ENCODE measurements at regions not wholly inside any gene's neighbourhood (a gene's known extent, or its start where the extent isn't known, plus 50 kb on each side); places are given as distances from the start of the nearest gene placed in this dataset.

- Histone ChIP-seq H3K9ac (ENCODE audit: low read depth in 1 of 2, low read length in 2 of 2) (no peak overlapping the region), H3K4me3 (ENCODE audit: low read depth in 1 of 2, low read length in 2 of 2) (no peak overlapping the region), H3K4me1 (ENCODE audit: control insufficient read depth in 1 of 2, insufficient read depth in 2 of 2, low read length in 2 of 2) (no peaks in the 10 kb centered on the region), H3K27me3 (ENCODE audit: control insufficient read depth in 1 of 2, insufficient read depth in 2 of 2, low read length in 2 of 2) (no peaks in the 10 kb centered on the region), H3K27ac (ENCODE audit: low read depth, low read length) (no peak overlapping the region), H3K36me3 (ENCODE audit: control insufficient read depth in 1 of 2, insufficient read depth in 2 of 2, low read length in 2 of 2) (no peaks in the 10 kb centered on the region), H3K9me3 (ENCODE audit: control insufficient read depth in 1 of 2, low read length in 2 of 2) (no peaks in the 10 kb centered on the region)
Measured at GRCh38 chr2:5970347-5970746, 278.2 kb downstream of the SOX11 start.

GRCh38 chr2:5974477-5974876 lies 282.3 kb downstream of the SOX11 start:
- Histone ChIP-seq H3K9me3 (ENCODE audit: control insufficient read depth in 1 of 2, low read length in 2 of 2) (no peaks in the 10 kb centered on the region), H3K27ac (ENCODE audit: low read depth, low read length) (no peak overlapping the region), H3K9ac (ENCODE audit: low read depth in 1 of 2, low read length in 2 of 2) (no peak overlapping the region), H3K4me1 (ENCODE audit: control insufficient read depth in 1 of 2, insufficient read depth in 2 of 2, low read length in 2 of 2) (no peaks in the 10 kb centered on the region), H3K27me3 (ENCODE audit: control insufficient read depth in 1 of 2, insufficient read depth in 2 of 2, low read length in 2 of 2) (no peaks in the 10 kb centered on the region), H3K4me3 (ENCODE audit: low read depth in 1 of 2, low read length in 2 of 2) (no peak overlapping the region), H3K36me3 (ENCODE audit: control insufficient read depth in 1 of 2, insufficient read depth in 2 of 2, low read length in 2 of 2) (no peaks in the 10 kb centered on the region)

GRCh38 chr2:5975401-5975800 lies 283.2 kb downstream of the SOX11 start:
- Histone ChIP-seq H3K4me1 (ENCODE audit: control insufficient read depth in 1 of 2, insufficient read depth in 2 of 2, low read length in 2 of 2) (no peaks in the 10 kb centered on the region), H3K27me3 (ENCODE audit: control insufficient read depth in 1 of 2, insufficient read depth in 2 of 2, low read length in 2 of 2) (peaks cover 0 to under 1% of the 10 kb centered on the region in 2 donors), H3K9me3 (ENCODE audit: control insufficient read depth in 1 of 2, low read length in 2 of 2) (no peaks in the 10 kb centered on the region), H3K27ac (ENCODE audit: low read depth, low read length) (no peak overlapping the region), H3K36me3 (ENCODE audit: control insufficient read depth in 1 of 2, insufficient read depth in 2 of 2, low read length in 2 of 2) (no peaks in the 10 kb centered on the region), H3K9ac (ENCODE audit: low read depth in 1 of 2, low read length in 2 of 2) (no peak overlapping the region), H3K4me3 (ENCODE audit: low read depth in 1 of 2, low read length in 2 of 2) (no peak overlapping the region)

GRCh38 chr2:5976531-5977065 lies 284.4 kb downstream of the SOX11 start:
- H3K9ac ChIP-seq (ENCODE audit: low read depth in 1 of 2, low read length in 2 of 2), result no peak overlapping the region
- H3K4me1 ChIP-seq (ENCODE audit: control insufficient read depth in 1 of 2, insufficient read depth in 2 of 2, low read length in 2 of 2), result no peaks in the 10 kb centered on the region
- no peaks in the 10 kb centered on the region for H3K36me3 ChIP-seq (ENCODE audit: control insufficient read depth in 1 of 2, insufficient read depth in 2 of 2, low read length in 2 of 2)
- H3K4me3 ChIP-seq (ENCODE audit: low read depth in 1 of 2, low read length in 2 of 2), result no peak overlapping the region
- H3K27ac ChIP-seq (ENCODE audit: low read depth, low read length), result no peak overlapping the region
- H3K27me3 ChIP-seq (ENCODE audit: control insufficient read depth in 1 of 2, insufficient read depth in 2 of 2, low read length in 2 of 2), result peaks cover 0 to 5% of the 10 kb centered on the region in 2 donors
- H3K9me3 ChIP-seq (ENCODE audit: control insufficient read depth in 1 of 2, low read length in 2 of 2), result no peaks in the 10 kb centered on the region

GRCh38 chr2:5977477-5977876 lies 285.3 kb downstream of the SOX11 start:
- no peak overlapping the region for H3K9ac ChIP-seq (ENCODE audit: low read depth in 1 of 2, low read length in 2 of 2)
- H3K27ac ChIP-seq (ENCODE audit: low read depth, low read length), result no peak overlapping the region
- no peak overlapping the region for H3K4me3 ChIP-seq (ENCODE audit: low read depth in 1 of 2, low read length in 2 of 2)
- H3K36me3 ChIP-seq (ENCODE audit: control insufficient read depth in 1 of 2, insufficient read depth in 2 of 2, low read length in 2 of 2), result no peaks in the 10 kb centered on the region
- H3K4me1 ChIP-seq (ENCODE audit: control insufficient read depth in 1 of 2, insufficient read depth in 2 of 2, low read length in 2 of 2), result no peaks in the 10 kb centered on the region
- H3K9me3 ChIP-seq (ENCODE audit: control insufficient read depth in 1 of 2, low read length in 2 of 2), result no peaks in the 10 kb centered on the region
- peaks cover 0 to 5% of the 10 kb centered on the region in 2 donors for H3K27me3 ChIP-seq (ENCODE audit: control insufficient read depth in 1 of 2, insufficient read depth in 2 of 2, low read length in 2 of 2)

- peaks cover 0 to 5% of the 10 kb centered on the region in 2 donors for H3K27me3 ChIP-seq (ENCODE audit: control insufficient read depth in 1 of 2, insufficient read depth in 2 of 2, low read length in 2 of 2)
- no peaks in the 10 kb centered on the region for H3K9me3 ChIP-seq (ENCODE audit: control insufficient read depth in 1 of 2, low read length in 2 of 2)
- H3K9ac ChIP-seq (ENCODE audit: low read depth in 1 of 2, low read length in 2 of 2), result no peak overlapping the region
- H3K27ac ChIP-seq (ENCODE audit: low read depth, low read length), result no peak overlapping the region
- H3K4me1 ChIP-seq (ENCODE audit: control insufficient read depth in 1 of 2, insufficient read depth in 2 of 2, low read length in 2 of 2), result no peaks in the 10 kb centered on the region
- H3K36me3 ChIP-seq (ENCODE audit: control insufficient read depth in 1 of 2, insufficient read depth in 2 of 2, low read length in 2 of 2), result no peaks in the 10 kb centered on the region
- no peak overlapping the region for H3K4me3 ChIP-seq (ENCODE audit: low read depth in 1 of 2, low read length in 2 of 2)
Measured at GRCh38 chr2:5978131-5978751, 286.1 kb downstream of the SOX11 start.

GRCh38 chr2:5980450-5981190 lies 288.4 kb downstream of the SOX11 start:
- Histone ChIP-seq H3K9ac (ENCODE audit: low read depth in 1 of 2, low read length in 2 of 2) (no peak overlapping the region), H3K4me1 (ENCODE audit: control insufficient read depth in 1 of 2, insufficient read depth in 2 of 2, low read length in 2 of 2) (no peaks in the 10 kb centered on the region), H3K4me3 (ENCODE audit: low read depth in 1 of 2, low read length in 2 of 2) (no peak overlapping the region), H3K27me3 (ENCODE audit: control insufficient read depth in 1 of 2, insufficient read depth in 2 of 2, low read length in 2 of 2) (peaks cover 0 to 5% of the 10 kb centered on the region in 2 donors), H3K27ac (ENCODE audit: low read depth, low read length) (no peak overlapping the region), H3K9me3 (ENCODE audit: control insufficient read depth in 1 of 2, low read length in 2 of 2) (no peaks in the 10 kb centered on the region), H3K36me3 (ENCODE audit: control insufficient read depth in 1 of 2, insufficient read depth in 2 of 2, low read length in 2 of 2) (no peaks in the 10 kb centered on the region)

GRCh38 chr2:5982193-5982902 lies 290.2 kb downstream of the SOX11 start:
- no peak overlapping the region for H3K9ac ChIP-seq (ENCODE audit: low read depth in 1 of 2, low read length in 2 of 2)
- H3K9me3 ChIP-seq (ENCODE audit: control insufficient read depth in 1 of 2, low read length in 2 of 2), result no peaks in the 10 kb centered on the region
- H3K36me3 ChIP-seq (ENCODE audit: control insufficient read depth in 1 of 2, insufficient read depth in 2 of 2, low read length in 2 of 2), result no peaks in the 10 kb centered on the region
- H3K27ac ChIP-seq (ENCODE audit: low read depth, low read length), result no peak overlapping the region
- peaks cover 0 to 5% of the 10 kb centered on the region in 2 donors for H3K27me3 ChIP-seq (ENCODE audit: control insufficient read depth in 1 of 2, insufficient read depth in 2 of 2, low read length in 2 of 2)
- H3K4me1 ChIP-seq (ENCODE audit: control insufficient read depth in 1 of 2, insufficient read depth in 2 of 2, low read length in 2 of 2), result no peaks in the 10 kb centered on the region
- H3K4me3 ChIP-seq (ENCODE audit: low read depth in 1 of 2, low read length in 2 of 2), result no peak overlapping the region

- no peak overlapping the region for H3K27ac ChIP-seq (ENCODE audit: low read depth, low read length)
- H3K9ac ChIP-seq (ENCODE audit: low read depth in 1 of 2, low read length in 2 of 2), result no peak overlapping the region
Measured at GRCh38 chr2:5982903-5983265, 290.7 kb downstream of the SOX11 start.

More at GRCh38 chr2:5982903-5983265, 290.7 kb downstream of the SOX11 start:
- Histone ChIP-seq H3K9me3 (ENCODE audit: control insufficient read depth in 1 of 2, low read length in 2 of 2) (no peaks in the 10 kb centered on the region), H3K27me3 (ENCODE audit: control insufficient read depth in 1 of 2, insufficient read depth in 2 of 2, low read length in 2 of 2) (peaks cover 0 to 5% of the 10 kb centered on the region in 2 donors), H3K36me3 (ENCODE audit: control insufficient read depth in 1 of 2, insufficient read depth in 2 of 2, low read length in 2 of 2) (no peaks in the 10 kb centered on the region), H3K4me1 (ENCODE audit: control insufficient read depth in 1 of 2, insufficient read depth in 2 of 2, low read length in 2 of 2) (no peaks in the 10 kb centered on the region), H3K4me3 (ENCODE audit: low read depth in 1 of 2, low read length in 2 of 2) (no peak overlapping the region)

Measured in duodenal mucosa (tissue), 2 donors.